Parathyroid adenoma (tissue), 2 donors: ENCODE measurements at regions not wholly inside any gene's neighbourhood (a gene's known extent, or its start where the extent isn't known, plus 50 kb on each side); places are given as distances from the start of the nearest gene placed in this dataset.
"Not testable (repeated sequence)": the region's sequence is repeated elsewhere in the genome, so short reads cannot be mapped to it uniquely, and the experiment has no call there.

Source experiments
- H2AFZ ChIP-seq: fragments of 300-600 bp; sonication (generic); one replicate; pipeline ENCODE4 v1.7.0; 2017; ENCODE audit warnings: antibody characterized with exemption, mild to moderate bottlenecking
- H3K27ac ChIP-seq: fragments of 300-600 bp; sonication (generic); one replicate; pipeline ENCODE4 v1.7.0; 2017
- H3K27me3 ChIP-seq: fragments of 300-600 bp; sonication (generic); one replicate; pipeline ENCODE4 v1.7.0; 2017; ENCODE audit warnings: low read length; ENCODE audit not compliant: control insufficient read depth, insufficient read depth
- H3K36me3 ChIP-seq: fragments of 300-600 bp; sonication (generic); one replicate; pipeline ENCODE4 v1.7.0; 2017; ENCODE audit warnings: low read length; ENCODE audit not compliant: control insufficient read depth, insufficient read depth
- H3K4me1 ChIP-seq: fragments of 300-600 bp; sonication (generic); one replicate; pipeline ENCODE4 v1.7.0; 2017; ENCODE audit warnings: control low read depth
- H3K4me2 ChIP-seq: fragments of 300-600 bp; sonication (generic); one replicate; pipeline ENCODE4 v1.7.0; 2017; ENCODE audit warnings: low read length
- H3K4me3 ChIP-seq: fragments of 300-600 bp; sonication (generic); one replicate; pipeline ENCODE4 v1.7.0; 2017; ENCODE audit warnings: low read depth, low read length
- H3K79me2 ChIP-seq: fragments of 300-600 bp; sonication (generic); one replicate; pipeline ENCODE4 v1.7.0; 2017; ENCODE audit warnings: control low read depth
- H3K9ac ChIP-seq: fragments of 300-600 bp; sonication (generic); one replicate; pipeline ENCODE4 v1.7.0; 2017; ENCODE audit warnings: mild to moderate bottlenecking
- H3K9me3 ChIP-seq: fragments of 300-600 bp; sonication (generic); one replicate; pipeline ENCODE4 v1.7.0; 2017; ENCODE audit warnings: low read length; ENCODE audit not compliant: control insufficient read depth
- CTCF ChIP-seq: fragments of 300-600 bp; sonication (generic); IDR thresholded peaks from one replicate; pipeline ENCODE4 v1.7.0; 2017; ENCODE audit warnings: antibody characterized with exemption, mild to moderate bottlenecking
- donor health status: primary hyperparathyroidism.

DNA sequence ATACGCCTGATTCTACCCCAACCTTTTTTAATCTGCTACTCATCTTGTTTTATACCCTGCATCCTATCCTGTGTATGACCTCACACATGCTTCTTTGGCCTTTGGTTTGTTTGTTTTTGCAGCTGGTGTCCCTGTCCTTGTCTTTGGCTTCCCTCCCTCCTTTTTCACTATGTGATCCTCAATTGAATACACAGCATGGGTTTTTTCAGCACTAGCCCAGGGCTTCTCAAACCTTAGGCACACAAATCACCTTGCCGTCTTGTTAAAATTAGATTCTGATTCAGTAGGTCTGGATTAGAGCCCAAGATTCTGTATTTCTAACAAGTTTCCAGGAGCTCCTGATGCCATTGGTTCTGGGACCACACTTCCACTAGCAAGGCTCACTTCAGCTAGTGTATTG lies 321.5 kb upstream of the MAN1A1 start:
- TF ChIP-seq CTCF = no peak
- Histone ChIP-seq H3K9me3 (no peaks in the 10 kb centered on the region), H3K27ac (no peak overlapping the region), H3K4me3 (no peak overlapping the region), H3K27me3 (no peaks in the 10 kb centered on the region), H3K79me2 (no peaks in the 10 kb centered on the region), H3K4me1 (no peaks in the 10 kb centered on the region), H3K4me2 (no peak overlapping the region), H3K9ac (no peak overlapping the region), H3K36me3 (no peaks in the 10 kb centered on the region), H2AFZ (no peak overlapping the region)

- no peaks in the 10 kb centered on the region for H3K4me1 ChIP-seq
- H3K9me3 ChIP-seq = no peaks in the 10 kb centered on the region
Observed at GRCh38 chr6:119669221-119669620, 319.7 kb upstream of the MAN1A1 start.

GRCh38 chr6:119665432-119665831 lies 315.9 kb upstream of the MAN1A1 start:
- H3K79me2 ChIP-seq, H2AFZ ChIP-seq, H3K4me3 ChIP-seq, H3K27me3 ChIP-seq, H3K36me3 ChIP-seq, H3K9me3 ChIP-seq, H3K27ac ChIP-seq, H3K4me1 ChIP-seq, H3K9ac ChIP-seq, H3K4me2 ChIP-seq: not testable (repeated sequence)

More at GRCh38 chr6:119669221-119669620, 319.7 kb upstream of the MAN1A1 start:
- Histone ChIP-seq H3K36me3 (no peaks in the 10 kb centered on the region), H3K79me2 (no peaks in the 10 kb centered on the region), H3K4me3 (no peak overlapping the region), H3K27ac (no peak overlapping the region), H3K4me2 (no peak overlapping the region), H3K9ac (no peak overlapping the region), H3K27me3 (no peaks in the 10 kb centered on the region), H2AFZ (no peak overlapping the region)
- TF ChIP-seq CTCF = no peak

DNA sequence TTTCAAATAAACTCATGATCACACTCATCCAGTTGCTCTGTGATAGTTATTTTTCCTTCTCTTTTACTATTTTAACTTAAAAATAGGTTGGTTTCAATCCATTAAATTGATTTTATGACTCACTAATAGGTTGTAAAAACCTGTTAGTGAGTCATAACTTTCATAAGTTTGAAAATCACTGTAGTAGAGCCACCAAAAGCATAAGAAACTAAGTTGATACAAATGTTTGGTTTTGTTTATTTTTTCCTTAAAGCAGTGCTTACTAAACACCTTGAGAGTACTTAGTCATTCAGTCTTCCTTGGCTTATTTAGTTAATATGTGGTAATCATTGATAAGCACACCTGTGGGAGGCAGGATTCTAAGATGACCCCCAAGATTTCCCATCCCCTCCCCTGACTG lies 312.1 kb upstream of the MAN1A1 start:
- H3K4me1 ChIP-seq = no peaks in the 10 kb centered on the region
- no peaks in the 10 kb centered on the region for H3K36me3 ChIP-seq
- H3K4me3 ChIP-seq = no peak overlapping the region

DNA sequence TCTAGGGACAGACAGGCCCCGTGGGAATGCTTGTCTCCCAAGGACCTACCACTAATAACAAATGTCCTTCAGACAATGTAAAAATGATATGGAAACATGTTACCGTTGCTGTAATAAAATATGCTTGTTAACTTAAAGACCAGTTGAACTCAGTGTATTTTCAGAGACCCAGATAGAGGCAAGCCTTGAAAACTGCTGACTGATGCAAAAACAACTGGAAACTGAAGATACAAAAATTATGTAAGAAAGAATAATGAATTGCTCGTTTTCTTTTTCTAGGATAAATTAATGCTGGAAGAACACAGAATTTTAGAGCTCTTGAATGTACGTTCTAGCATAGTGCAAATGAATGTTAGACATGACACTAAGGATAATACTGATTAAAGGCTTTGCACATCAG lies 311.5 kb upstream of the MAN1A1 start:
- H2AFZ ChIP-seq = no peak overlapping the region
- no peaks in the 10 kb centered on the region for H3K4me1 ChIP-seq
- H3K4me2 ChIP-seq = no peak overlapping the region
- TF ChIP-seq CTCF = no peak
- H3K79me2 ChIP-seq = no peaks in the 10 kb centered on the region
- no peaks in the 10 kb centered on the region for H3K36me3 ChIP-seq
- H3K27ac ChIP-seq = no peak overlapping the region
- no peaks in the 10 kb centered on the region for H3K27me3 ChIP-seq
- H3K4me3 ChIP-seq = no peak overlapping the region
- no peak overlapping the region for H3K9ac ChIP-seq
- no peaks in the 10 kb centered on the region for H3K9me3 ChIP-seq

More for the DNA sequence above, 312.1 kb upstream of the MAN1A1 start:
- Histone ChIP-seq H3K4me2 (no peak overlapping the region), H3K79me2 (no peaks in the 10 kb centered on the region), H2AFZ (no peak overlapping the region), H3K9me3 (no peaks in the 10 kb centered on the region), H3K27me3 (no peaks in the 10 kb centered on the region), H3K9ac (no peak overlapping the region), H3K27ac (no peak overlapping the region)
- no peak for TF ChIP-seq CTCF
